ENCODE measurements at regions not wholly inside any gene's neighbourhood (a gene's known extent, or its start where the extent isn't known, plus 50 kb on each side); places are given as distances from the start of the nearest gene placed in this dataset.

DNA sequence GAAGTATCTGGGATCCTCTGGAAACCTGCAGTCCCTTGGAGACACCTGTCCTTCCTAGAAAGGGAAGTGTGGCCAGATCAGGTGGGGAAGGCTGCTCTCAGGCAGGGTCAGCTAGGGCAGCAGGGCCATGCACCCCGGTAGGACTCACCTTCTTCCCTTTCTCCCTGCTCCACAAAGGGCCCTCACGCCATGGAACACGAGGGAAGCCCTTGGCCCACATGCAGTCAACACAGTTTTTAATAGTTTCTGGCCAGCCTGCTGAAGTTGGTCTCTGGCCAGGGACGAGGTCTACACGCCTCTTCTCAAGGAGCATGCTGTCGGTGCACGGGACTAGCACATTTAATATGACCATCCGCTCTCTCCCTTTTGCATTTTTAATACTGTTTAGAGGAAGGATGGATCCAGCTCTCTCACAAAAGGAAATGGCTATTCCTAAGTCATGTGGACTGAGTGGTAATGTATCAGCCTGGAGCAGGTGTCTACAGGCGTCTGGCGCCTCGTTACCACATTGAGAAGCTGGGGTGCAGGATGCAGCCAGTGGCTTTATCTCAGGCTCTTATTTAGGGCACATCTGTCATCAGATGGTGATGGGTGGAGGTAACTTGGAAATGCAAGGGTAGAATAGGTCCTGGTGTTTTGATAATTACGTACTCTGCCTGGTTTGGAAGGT lies 153.9 kb downstream of the KLF13 start:
- TF ChIP-seq KDM1A (IDR thresholded peaks at IDR 0.05; ENCODE audit: borderline replicate concordance) = no peak
- TF ChIP-seq, protein P1, sequence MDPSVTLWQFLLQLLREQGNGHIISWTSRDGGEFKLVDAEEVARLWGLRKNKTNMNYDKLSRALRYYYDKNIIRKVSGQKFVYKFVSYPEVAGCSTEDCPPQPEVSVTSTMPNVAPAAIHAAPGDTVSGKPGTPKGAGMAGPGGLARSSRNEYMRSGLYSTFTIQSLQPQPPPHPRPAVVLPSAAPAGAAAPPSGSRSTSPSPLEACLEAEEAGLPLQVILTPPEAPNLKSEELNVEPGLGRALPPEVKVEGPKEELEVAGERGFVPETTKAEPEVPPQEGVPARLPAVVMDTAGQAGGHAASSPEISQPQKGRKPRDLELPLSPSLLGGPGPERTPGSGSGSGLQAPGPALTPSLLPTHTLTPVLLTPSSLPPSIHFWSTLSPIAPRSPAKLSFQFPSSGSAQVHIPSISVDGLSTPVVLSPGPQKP (IDR thresholded peaks at IDR 0.05; ENCODE audit: low read depth, low read length) = no peak

Data from GM12878 (cell line).